Neural cell (in vitro differentiated cells): ENCODE measurements at regions not wholly inside any gene's neighbourhood (a gene's known extent, or its start where the extent isn't known, plus 50 kb on each side); places are given as distances from the start of the nearest gene placed in this dataset.

Source experiments
- EP300 ChIP-seq: fragments of 450-650 bp; conservative IDR thresholded peaks from 2 replicates; pipeline ENCODE4 v1.6.1; 2014; ENCODE audit warnings: antibody characterized with exemption, mild to moderate bottlenecking, moderate library complexity; ENCODE audit not compliant: poor library complexity, severe bottlenecking
- POLR2AphosphoS5 ChIP-seq: IDR thresholded peaks from 2 replicates; pipeline ENCODE4 v1.6.1; 2012
- TF ChIP-seq, protein P1 (sequence below): fragments of 450-650 bp; IDR thresholded peaks from 2 replicates; pipeline ENCODE4 v1.5.1; 2014; ENCODE audit warnings: antibody characterized with exemption, mild to moderate bottlenecking, moderate library complexity; ENCODE audit not compliant: poor library complexity, severe bottlenecking

- TF ChIP-seq, protein P1, sequence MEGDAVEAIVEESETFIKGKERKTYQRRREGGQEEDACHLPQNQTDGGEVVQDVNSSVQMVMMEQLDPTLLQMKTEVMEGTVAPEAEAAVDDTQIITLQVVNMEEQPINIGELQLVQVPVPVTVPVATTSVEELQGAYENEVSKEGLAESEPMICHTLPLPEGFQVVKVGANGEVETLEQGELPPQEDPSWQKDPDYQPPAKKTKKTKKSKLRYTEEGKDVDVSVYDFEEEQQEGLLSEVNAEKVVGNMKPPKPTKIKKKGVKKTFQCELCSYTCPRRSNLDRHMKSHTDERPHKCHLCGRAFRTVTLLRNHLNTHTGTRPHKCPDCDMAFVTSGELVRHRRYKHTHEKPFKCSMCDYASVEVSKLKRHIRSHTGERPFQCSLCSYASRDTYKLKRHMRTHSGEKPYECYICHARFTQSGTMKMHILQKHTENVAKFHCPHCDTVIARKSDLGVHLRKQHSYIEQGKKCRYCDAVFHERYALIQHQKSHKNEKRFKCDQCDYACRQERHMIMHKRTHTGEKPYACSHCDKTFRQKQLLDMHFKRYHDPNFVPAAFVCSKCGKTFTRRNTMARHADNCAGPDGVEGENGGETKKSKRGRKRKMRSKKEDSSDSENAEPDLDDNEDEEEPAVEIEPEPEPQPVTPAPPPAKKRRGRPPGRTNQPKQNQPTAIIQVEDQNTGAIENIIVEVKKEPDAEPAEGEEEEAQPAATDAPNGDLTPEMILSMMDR: no peak
- TF ChIP-seq POLR2AphosphoS5 (no peak), EP300 (no peak)
Measured at GRCh38 chr3:76685858-76686257, 354.0 kb upstream of the ROBO2 start.
